ENCODE measurements at regions not wholly inside any gene's neighbourhood (a gene's known extent, or its start where the extent isn't known, plus 50 kb on each side); places are given as distances from the start of the nearest gene placed in this dataset.

DNA sequence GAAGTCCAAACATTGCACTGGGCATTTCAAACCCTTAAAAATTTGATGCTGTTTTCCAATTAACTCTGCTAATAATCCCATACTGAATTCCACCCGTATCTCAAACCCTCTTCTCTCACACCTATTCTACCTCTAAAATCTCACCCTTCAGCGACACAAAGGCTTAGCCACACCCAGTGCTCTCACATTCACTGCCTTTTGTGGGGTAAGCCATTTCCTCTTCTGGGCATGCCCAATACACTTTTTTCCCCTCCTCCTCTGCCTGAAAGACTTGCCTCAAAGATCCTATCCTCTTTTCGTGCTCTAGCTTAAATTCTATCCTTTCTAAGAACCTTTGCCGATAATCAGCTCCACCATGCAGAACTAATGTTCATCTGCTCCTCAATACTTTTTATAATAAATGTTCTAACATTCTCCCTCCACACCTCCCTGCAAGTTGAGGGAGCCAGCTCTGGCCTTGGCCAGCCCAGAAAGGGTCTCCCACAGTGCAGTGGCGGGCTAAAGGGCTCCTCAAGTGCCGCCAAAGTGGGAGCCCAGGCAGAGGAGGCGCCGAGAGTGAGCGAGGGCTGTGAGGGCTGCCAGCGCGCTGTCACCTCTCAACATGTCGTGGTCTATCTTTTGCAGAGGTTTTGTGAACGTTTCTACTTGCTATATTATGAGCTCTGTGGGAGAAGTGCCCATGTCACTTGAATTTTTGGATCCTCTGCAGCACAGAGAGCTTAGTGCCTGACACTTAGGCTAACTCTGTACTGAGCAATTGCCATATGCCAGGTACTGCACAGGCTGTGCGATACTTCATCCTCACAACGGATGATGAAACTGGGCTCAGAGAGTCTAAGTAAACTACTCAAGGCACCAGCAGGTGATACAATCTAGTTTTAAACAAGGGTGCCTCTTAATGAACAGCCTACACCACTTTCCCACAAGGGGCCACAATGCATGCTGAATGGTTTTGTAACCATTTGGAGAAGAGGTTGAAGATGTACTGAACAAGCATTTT, 53.6 kb upstream of the BCL6 start:
- TF ChIP-seq, protein P1, sequence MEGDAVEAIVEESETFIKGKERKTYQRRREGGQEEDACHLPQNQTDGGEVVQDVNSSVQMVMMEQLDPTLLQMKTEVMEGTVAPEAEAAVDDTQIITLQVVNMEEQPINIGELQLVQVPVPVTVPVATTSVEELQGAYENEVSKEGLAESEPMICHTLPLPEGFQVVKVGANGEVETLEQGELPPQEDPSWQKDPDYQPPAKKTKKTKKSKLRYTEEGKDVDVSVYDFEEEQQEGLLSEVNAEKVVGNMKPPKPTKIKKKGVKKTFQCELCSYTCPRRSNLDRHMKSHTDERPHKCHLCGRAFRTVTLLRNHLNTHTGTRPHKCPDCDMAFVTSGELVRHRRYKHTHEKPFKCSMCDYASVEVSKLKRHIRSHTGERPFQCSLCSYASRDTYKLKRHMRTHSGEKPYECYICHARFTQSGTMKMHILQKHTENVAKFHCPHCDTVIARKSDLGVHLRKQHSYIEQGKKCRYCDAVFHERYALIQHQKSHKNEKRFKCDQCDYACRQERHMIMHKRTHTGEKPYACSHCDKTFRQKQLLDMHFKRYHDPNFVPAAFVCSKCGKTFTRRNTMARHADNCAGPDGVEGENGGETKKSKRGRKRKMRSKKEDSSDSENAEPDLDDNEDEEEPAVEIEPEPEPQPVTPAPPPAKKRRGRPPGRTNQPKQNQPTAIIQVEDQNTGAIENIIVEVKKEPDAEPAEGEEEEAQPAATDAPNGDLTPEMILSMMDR (IDR thresholded peaks at IDR 0.05) = no peak
- no peak for TF ChIP-seq POLR2A (IDR thresholded peaks at IDR 0.05)

Measured in uterus (tissue), 2 donors.